GM10248 (cell line): ENCODE measurements at regions not wholly inside any gene's neighbourhood (a gene's known extent, or its start where the extent isn't known, plus 50 kb on each side); places are given as distances from the start of the nearest gene placed in this dataset.
"Not testable (repeated sequence)": the region's sequence is repeated elsewhere in the genome, so short reads cannot be mapped to it uniquely, and the experiment has no call there.

Source experiments
- CTCF ChIA-PET: fragments of 300-600 bp; sonication (Branson Sonifier 250); formaldehyde crosslinking; extraction: SDS; loops from one replicate; lab custom pipeline; 2021; ENCODE audit warnings: antibody characterized with exemption; lab: Yijun Ruan, JAX
- POLR2A ChIA-PET: fragments of 350-650 bp; sonication (Branson Sonifier 250); formaldehyde crosslinking; extraction: SDS; loops from one replicate; lab custom pipeline; 2020; ENCODE audit warnings: antibody characterized with exemption; lab: Yijun Ruan, JAX
- DNase-seq: peaks from one replicate; pipeline ENCODE4 v3.0.0; 2012; ENCODE audit errors: extremely low spot score
- TF ChIP-seq, protein P1 (sequence below): IDR thresholded peaks from 2 replicates; pipeline ENCODE4 v1.5.1; 2012; ENCODE audit warnings: mild to moderate bottlenecking, low read depth; ENCODE audit errors: extremely low read depth, missing control alignments, control extremely low read depth

DNA sequence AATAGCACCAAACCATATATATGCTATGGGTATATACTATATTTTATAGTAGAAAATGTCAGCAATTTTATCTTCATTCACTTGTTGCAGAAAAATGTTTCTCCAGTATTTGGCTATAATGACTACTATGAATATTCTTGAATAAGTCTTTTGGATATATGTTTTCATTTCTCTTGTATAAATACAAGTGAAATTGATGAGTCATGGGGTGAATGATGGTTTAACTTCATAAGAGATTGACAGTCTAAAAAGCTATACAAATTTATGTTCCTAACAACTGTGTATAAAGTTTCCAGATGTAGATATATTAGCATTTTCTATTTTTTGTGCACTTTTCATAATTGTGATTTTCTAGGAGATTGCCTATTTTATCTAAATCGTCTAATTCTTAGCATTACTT, 714.8 kb downstream of the TRHDE start:
- TF ChIP-seq, protein P1, sequence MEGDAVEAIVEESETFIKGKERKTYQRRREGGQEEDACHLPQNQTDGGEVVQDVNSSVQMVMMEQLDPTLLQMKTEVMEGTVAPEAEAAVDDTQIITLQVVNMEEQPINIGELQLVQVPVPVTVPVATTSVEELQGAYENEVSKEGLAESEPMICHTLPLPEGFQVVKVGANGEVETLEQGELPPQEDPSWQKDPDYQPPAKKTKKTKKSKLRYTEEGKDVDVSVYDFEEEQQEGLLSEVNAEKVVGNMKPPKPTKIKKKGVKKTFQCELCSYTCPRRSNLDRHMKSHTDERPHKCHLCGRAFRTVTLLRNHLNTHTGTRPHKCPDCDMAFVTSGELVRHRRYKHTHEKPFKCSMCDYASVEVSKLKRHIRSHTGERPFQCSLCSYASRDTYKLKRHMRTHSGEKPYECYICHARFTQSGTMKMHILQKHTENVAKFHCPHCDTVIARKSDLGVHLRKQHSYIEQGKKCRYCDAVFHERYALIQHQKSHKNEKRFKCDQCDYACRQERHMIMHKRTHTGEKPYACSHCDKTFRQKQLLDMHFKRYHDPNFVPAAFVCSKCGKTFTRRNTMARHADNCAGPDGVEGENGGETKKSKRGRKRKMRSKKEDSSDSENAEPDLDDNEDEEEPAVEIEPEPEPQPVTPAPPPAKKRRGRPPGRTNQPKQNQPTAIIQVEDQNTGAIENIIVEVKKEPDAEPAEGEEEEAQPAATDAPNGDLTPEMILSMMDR: no peak
- ChIA-PET CTCF (no interaction called here), POLR2A (no interaction called here)
- no peak for DNase-seq

DNA sequence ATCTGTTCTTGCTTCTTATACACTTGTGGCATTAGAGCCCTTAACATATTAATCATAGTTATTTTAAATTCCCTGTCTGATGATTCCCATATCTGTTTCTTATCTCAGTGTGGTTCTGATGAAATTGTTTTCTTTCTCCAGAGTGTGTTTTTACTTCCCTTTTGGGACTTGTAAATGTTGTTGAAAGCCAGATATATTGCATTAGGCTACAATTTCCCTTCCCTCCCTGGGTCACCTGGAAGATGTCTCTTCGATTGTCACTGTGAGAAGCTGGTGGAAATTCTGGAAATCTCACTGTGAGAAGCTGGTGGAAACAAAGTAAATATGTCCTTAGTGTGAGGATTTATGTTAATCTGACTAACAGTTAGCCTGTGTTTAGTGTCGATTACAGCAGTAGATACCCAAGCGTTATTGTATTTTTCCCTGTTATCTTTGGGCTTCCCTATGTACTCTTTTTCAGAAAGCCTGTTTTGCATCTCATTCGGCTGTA, 717.3 kb downstream of the TRHDE start:
- TF ChIP-seq, protein P1: no peak
- ChIA-PET POLR2A (no interaction called here), CTCF (no interaction called here)
- DNase-seq: no peak

DNA sequence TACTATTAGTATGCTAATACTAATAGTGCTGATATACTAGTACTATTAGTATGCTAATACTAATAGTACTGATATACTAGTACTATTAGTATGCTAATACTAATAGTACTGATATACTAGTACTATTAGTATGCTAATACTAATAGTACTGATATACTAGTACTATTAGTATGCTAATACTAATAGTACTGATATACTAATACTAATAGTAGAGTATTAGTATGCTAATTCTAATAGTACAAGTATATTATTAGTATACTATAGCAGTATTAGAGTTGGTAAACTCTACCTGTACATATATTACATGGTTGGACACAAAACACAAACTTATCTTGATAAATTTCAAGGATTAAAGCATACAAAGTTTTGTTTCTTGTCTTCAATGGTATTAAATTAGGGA, 722.9 kb downstream of the TRHDE start:
- POLR2A ChIA-PET, DNase-seq, CTCF ChIA-PET: not testable (repeated sequence)

DNA sequence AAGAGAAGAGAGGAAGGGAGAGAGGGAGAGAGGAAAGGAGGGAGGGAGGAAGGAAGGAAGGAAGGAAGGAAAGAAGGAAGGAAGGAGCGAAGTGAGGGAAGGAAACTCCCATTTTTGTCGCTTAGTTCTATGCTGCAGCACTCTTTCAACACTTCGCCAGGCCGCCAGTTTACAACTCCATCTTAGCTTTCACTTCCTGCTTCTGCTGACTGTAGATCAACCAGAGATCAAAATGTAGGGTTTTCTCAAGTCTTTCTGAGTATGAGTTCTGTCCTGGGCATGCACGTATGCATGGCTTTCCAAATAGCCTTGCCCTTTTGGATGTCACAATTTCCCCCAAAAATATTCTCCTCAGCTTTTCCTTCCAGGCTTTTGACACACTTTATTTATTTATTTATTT, 723.4 kb downstream of the TRHDE start:
- no peak for DNase-seq
- ChIA-PET CTCF (no interaction called here), POLR2A (no interaction called here)
- TF ChIP-seq, protein P1: no peak

DNA sequence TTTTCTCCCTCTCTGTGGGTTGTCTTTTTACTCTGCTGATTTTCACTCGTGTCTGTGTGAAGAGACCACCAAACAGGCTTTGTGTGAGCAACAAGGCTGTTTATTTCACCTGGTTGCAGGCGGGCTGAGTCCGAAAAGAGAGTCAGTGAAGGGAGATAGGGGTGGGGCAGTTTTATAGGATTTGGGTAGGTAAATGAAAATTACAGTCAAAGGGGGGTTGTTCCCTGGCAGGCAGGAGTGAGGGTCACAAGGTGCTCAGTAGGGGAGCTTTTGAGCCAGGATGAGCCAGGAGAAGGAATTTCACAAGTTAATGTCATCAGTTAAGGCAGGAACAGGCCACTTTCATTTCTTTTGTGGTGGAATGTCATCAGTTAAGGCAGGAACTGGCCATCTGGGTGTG, 729.6 kb downstream of the TRHDE start:
- POLR2A ChIA-PET, CTCF ChIA-PET: not testable (repeated sequence)

DNA sequence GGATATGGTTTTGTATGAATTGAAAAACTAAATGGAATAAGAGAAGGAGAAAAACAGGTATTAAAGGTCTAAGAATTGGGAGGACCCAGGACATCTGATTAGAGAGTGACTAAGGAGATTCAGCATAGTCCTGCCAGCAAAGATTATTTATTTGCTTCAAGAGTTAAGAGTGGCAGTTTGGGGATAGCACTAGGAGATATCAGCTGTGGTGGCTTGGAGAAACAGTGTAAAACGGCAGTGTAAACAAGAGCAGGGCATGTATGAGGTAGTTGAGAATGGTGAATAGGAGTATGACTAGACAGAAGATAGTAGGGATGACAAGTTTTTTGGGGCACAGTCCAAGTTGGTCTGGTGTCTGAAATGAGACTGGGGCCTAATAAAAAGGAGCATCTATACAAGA, 730.3 kb downstream of the TRHDE start:
- CTCF ChIA-PET, DNase-seq, POLR2A ChIA-PET: not testable (repeated sequence)

More for the DNA sequence above, 729.6 kb downstream of the TRHDE start:
- DNase-seq: not testable (repeated sequence)

DNA sequence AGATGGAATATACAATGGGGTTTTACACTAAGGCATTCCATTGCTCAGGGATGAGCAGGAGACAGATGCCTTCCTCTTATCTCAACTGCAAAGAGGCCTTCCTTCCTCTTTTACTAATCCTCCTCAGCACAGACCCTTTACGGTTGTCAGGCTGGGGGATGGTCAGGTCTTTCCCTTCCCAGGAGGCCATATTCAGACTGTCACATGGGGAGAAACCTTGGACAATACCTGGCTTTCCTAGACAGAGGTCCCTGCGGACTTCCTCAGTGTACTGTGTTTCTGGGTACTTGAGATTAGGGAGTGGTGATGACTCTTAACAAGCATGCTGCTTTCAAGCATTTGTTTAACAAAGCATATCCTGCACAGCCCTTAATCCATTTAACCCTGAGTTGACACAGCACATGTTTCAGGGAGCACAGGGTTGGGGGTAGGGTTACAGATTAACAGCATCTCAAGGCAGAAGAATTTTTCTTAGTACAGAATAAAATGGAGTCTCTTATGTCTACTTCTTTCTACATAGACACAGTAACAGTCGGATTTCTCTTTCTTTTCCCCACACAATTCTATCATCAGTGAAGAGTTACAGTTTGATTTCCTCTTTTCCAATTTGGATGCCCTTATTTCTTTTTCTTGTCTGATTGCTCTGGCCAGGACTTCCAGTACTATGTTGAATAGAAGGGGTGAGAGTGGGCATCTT, 737.1 kb downstream of the TRHDE start:
- POLR2A ChIA-PET, CTCF ChIA-PET, DNase-seq: not testable (repeated sequence)

DNA sequence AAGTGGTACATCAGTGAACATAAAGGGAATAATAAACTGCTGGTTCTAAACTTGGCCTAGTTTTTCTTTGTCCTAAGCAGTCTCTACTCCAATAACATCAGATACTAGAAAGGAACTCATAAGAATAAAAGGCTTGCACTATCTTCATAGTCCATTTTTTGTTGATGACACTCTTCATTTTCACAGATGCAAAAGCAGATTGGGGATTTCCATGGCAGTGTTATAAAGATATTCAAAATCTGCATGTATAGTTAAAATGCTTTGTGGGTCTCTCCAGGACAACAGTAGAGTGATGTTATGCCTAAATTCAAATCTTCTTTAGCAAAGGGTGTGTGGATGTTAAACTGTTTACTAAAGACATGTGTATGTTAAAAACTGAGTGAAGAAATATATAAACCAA, 745.8 kb downstream of the TRHDE start:
- CTCF ChIA-PET: no interaction called here
- POLR2A ChIA-PET: no interaction called here
- TF ChIP-seq, protein P1: no peak
- DNase-seq: no peak

DNA sequence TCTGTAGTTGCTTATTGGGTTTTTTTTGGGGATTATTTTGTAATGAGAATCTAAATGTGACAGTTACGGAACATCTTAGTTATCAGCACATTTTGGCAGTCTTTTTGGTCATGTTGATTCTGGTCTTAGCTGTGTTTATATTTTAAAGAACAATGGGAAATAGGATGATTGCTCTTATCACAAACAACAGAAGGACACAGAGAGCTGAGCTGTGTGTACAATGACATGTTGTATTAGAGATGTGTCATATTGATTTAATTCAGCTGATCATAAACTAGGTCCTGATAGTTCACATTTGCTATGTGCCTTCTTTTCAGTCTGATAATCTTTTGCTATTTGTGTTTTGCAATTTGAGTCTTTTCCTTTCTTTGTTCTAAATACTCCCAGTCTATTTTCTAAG, 781.7 kb downstream of the TRHDE start:
- CTCF ChIA-PET: interaction anchor here (1.6 kb wide), 1 partner anchor 16 kb away, joined by 4 read pairs; no protein-coding TSS in a partner anchor
- POLR2A ChIA-PET: no interaction called here
- no peak for DNase-seq
- TF ChIP-seq, protein P1: no peak
